Activated naive CD8-positive, alpha-beta T cell treated with anti-CD3 and anti-CD28 coated beads, Interleukin-2, amount 10 ng/mL, durations not matched to agents 7 days and 5 days (primary cell): ENCODE measurements at regions not wholly inside any gene's neighbourhood (a gene's known extent, or its start where the extent isn't known, plus 50 kb on each side); places are given as distances from the start of the nearest gene placed in this dataset.
A peak's percentile ranks its signal among the peaks of the same experiment; 100 is the strongest.
"Not testable (repeated sequence)": the region's sequence is repeated elsewhere in the genome, so short reads cannot be mapped to it uniquely, and the experiment has no call there.

Experiments used
- ATAC-seq: fragments of 150-1000 bp; cut with Tn5 transposase; one replicate; pipeline ENCODE4 v1.10.0; 2021; ENCODE audit warnings: low read depth, moderate library complexity
- POLR2A ChIA-PET: fragments of 350-600 bp; sonication (Branson Sonifier 250); formaldehyde crosslinking; loops from one replicate; lab custom pipeline; 2021; ENCODE audit warnings: antibody characterized with exemption; lab: Charles Lee
- DNase-seq: peaks from one replicate; pipeline ENCODE4 v3.0.0; 2021
- H3K27ac Mint-ChIP-seq: one replicate; pipeline ENCODE4 v1.8.0; 2022; ENCODE audit warnings: mild to moderate bottlenecking, mixed read lengths
- H3K27me3 Mint-ChIP-seq: one replicate; pipeline ENCODE4 v1.8.0; 2022; ENCODE audit warnings: mild to moderate bottlenecking, moderate library complexity, mixed read lengths
- H3K36me3 Mint-ChIP-seq: one replicate; pipeline ENCODE4 v1.8.0; 2021; ENCODE audit warnings: mild to moderate bottlenecking, mixed read lengths
- H3K4me1 Mint-ChIP-seq: one replicate; pipeline ENCODE4 v1.8.0; 2021; ENCODE audit warnings: mixed read lengths
- H3K4me3 Mint-ChIP-seq: one replicate; pipeline ENCODE4 v1.8.0; 2022; ENCODE audit warnings: mild to moderate bottlenecking, moderate library complexity, mixed read lengths
- H3K9me3 Mint-ChIP-seq: one replicate; pipeline ENCODE4 v1.8.0; 2021; ENCODE audit warnings: mixed read lengths

DNA sequence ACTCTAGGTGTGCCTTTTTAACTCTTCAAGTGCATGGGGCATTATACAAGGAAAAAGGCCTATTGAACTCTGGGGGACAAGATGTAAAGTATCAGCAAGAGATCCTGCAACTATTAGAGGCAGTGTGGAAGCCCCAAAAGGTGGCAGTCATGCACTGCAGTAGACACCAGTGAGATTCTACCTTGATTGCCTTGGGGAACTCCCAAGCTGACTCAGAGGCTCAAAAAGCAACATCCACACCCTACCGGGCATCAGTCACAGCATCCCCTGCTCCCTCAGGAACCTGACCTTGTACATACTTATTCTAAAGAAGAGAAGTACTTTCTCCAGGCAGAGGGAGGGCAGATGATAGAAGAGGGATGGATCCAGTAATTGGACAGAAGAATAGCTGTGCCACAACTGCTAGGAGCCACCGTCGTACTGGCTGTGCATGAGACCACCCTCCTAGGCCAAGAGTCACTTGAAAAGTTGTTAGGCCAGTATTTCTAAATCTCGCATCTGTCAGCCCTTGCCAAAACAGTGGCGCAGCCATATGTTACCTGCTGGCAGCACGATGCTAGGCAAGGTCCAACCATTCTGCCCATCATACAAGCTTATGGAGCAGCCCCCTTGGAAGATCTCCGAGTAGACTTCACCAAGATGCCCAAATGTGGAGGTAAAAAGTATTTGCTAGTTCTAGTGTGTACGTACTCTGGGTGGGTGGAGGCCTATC is 523.1 kb upstream of the FRG2C start:
- Mint-ChIP-seq H3K4me1 (no peaks in the 10 kb centered on the region), H3K4me3 (no peak overlapping the region), H3K36me3 (no peaks in the 10 kb centered on the region), H3K27ac (no peak overlapping the region), H3K27me3 (no peaks in the 10 kb centered on the region), H3K9me3 (peaks cover 3% of the 10 kb centered on the region)
- POLR2A ChIA-PET, result no interaction called here
- no peak for DNase-seq
- ATAC-seq, result no peak

DNA sequence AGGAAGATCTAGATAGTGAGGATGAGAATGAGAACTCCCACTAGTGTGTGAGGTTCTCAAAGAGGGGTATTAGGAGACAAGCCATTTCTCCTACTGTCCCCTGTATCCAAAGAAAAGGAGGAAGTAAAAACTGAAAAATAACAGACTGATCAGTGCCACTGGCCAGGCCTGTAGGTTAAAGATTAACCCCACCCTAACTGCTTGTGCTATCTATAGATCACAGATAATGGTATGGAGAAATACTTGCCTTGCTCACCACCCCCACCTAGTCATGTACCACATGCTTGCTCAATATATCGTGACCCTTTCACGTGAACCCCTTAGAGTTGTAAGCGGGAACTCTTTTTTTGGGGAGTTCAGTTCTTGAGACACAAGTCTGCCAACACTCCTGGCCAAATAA is 519.7 kb upstream of the FRG2C start:
- Mint-ChIP-seq H3K4me1 (no peaks in the 10 kb centered on the region), H3K36me3 (no peaks in the 10 kb centered on the region), H3K9me3 (peaks cover 4% of the 10 kb centered on the region), H3K27ac (no peak overlapping the region), H3K27me3 (no peaks in the 10 kb centered on the region), H3K4me3 (no peak overlapping the region)
- POLR2A ChIA-PET, result no interaction called here
- ATAC-seq (no peak), DNase-seq (no peak)

DNA sequence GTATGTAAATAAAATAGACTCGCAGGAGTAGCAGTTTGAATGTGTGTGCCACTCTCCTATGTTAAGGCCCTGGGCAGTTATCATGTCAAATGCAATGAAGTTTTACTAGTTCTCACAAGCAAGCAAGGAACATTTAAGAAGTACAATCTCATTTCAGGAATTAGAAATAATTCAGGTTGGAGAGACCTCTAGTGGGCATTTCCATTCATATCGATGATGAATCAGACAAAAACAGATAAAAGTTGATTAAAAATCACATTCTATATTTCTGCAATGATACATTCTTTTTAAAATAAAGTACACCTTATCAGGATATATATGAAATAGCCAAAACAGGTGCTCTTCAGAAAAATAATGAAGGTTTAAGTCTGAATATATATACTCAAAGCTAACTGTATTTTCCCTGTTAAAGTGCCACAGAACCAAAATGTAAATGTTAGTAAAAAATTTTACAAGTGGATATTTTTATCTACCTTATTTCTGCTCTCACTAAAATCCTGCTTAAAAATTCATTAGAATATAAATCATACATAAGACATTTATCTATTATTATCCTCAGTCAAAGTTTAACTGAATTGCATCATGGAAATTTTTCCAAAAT is 492.4 kb upstream of the FRG2C start:
- H3K27ac Mint-ChIP-seq, result no peak overlapping the region
- H3K9me3 Mint-ChIP-seq, result no peaks in the 10 kb centered on the region
- H3K4me3 Mint-ChIP-seq, result no peak overlapping the region
- no peaks in the 10 kb centered on the region for H3K27me3 Mint-ChIP-seq
- DNase-seq (no peak), ATAC-seq (no peak)
- POLR2A ChIA-PET, result no interaction called here
- no peaks in the 10 kb centered on the region for H3K36me3 Mint-ChIP-seq
- no peaks in the 10 kb centered on the region for H3K4me1 Mint-ChIP-seq

DNA sequence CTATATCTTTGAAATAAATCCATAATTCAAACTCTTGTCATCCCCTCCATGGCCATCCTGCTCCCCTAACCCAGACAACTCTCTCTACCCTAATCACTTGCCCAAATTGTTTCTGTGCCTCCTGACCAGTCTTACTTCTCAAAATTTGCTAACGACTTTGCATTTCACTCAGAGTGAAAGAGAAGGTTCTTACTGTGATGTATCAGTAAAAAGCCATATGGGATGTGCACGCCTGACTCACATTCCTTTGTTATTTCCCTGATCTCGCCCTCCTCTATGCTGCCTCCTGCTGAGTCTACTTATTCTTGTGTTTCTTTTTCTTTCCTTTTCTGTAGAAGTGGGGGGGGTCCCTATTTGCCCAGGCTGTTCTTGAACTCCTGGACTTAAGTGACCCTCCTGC is 487.2 kb upstream of the FRG2C start:
- no peaks in the 10 kb centered on the region for H3K9me3 Mint-ChIP-seq
- H3K27me3 Mint-ChIP-seq, result no peaks in the 10 kb centered on the region
- ATAC-seq, result no peak
- DNase-seq, result no peak
- no peak overlapping the region for H3K4me3 Mint-ChIP-seq
- H3K36me3 Mint-ChIP-seq, result no peaks in the 10 kb centered on the region
- H3K4me1 Mint-ChIP-seq, result no peaks in the 10 kb centered on the region
- POLR2A ChIA-PET, result no interaction called here
- no peak overlapping the region for H3K27ac Mint-ChIP-seq

DNA sequence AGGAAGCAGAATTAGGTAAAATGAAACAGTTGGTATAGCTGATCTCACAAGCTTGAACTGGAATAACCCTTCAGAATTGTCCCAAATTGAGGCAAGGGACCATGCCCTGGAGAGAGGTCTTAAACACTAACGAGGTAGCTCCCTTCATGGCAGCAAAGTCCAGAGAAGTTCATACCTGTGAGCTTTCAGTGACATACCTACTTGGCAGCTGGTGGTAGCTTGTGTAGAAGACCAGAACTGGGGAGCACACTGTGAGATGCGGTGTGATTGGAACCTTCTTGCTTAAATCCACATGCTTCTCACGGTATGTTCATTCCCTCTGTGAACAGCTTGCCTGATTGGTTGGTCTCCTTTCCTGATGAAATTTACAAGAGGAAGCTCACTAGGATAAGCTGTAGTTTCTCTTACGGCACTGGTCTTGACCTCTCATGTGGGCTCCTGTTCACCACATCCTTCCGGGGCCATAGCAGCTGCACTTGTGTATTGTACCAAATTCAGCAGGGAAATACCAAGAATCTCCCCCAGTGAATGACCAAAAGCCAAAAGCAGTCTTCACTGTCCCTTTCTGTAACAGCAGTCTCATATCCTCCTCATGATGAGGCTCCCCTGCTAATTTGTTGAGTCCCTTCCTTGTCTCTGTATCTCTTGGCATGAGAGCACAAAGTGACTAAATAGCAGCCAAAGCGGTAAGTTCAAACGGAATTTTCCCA is 483.7 kb upstream of the FRG2C start:
- no peaks in the 10 kb centered on the region for H3K36me3 Mint-ChIP-seq
- POLR2A ChIA-PET, result no interaction called here
- H3K27ac Mint-ChIP-seq, result no peak overlapping the region
- DNase-seq (no peak), ATAC-seq (no peak)
- no peaks in the 10 kb centered on the region for H3K9me3 Mint-ChIP-seq
- no peak overlapping the region for H3K4me3 Mint-ChIP-seq
- H3K27me3 Mint-ChIP-seq, result no peaks in the 10 kb centered on the region
- H3K4me1 Mint-ChIP-seq, result no peaks in the 10 kb centered on the region

DNA sequence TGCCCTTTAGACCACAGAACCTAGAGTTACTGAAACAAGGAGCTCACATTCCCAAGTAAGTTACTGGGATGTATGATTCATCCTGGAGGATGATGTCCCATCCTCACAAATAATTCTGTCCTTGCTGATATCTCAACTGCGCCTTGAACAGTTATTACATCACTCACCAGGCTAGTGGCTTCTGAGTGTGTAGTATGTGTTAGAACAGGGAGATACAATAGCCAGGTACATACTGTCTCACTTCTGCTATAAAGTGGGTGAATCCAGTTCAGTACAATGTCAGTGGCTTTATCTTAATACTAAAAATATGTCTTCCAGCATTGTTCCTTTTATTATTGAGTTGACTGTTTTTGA is 483.2 kb upstream of the FRG2C start:
- POLR2A ChIA-PET, result no interaction called here
- Mint-ChIP-seq H3K27ac (no peak overlapping the region), H3K4me1 (no peaks in the 10 kb centered on the region), H3K36me3 (no peaks in the 10 kb centered on the region), H3K27me3 (no peaks in the 10 kb centered on the region), H3K4me3 (no peak overlapping the region), H3K9me3 (no peaks in the 10 kb centered on the region)
- ATAC-seq (no peak), DNase-seq (no peak)

DNA sequence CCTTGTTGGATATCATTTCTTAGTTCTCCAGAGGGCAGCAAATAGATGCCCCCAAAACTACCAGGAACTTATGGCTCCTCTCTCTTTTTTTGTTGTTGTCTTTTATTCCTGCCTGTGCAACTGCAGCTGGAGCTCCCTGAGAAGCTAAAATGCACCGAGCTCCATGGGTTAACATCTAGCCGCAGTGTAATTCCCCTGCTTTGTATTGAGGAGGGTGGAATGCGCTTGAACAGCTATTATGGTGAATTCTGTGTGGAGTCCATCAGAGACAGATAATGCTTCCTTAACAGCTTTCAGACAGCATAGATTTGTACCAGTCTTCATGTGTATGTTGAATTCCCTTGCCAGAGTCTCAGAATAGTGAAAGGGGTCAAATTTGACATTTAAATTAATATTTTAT is 475.2 kb upstream of the FRG2C start:
- H3K9me3 Mint-ChIP-seq, result no peaks in the 10 kb centered on the region
- no peaks in the 10 kb centered on the region for H3K36me3 Mint-ChIP-seq
- no peak overlapping the region for H3K27ac Mint-ChIP-seq
- DNase-seq (no peak), ATAC-seq (no peak)
- peaks cover 4% of the 10 kb centered on the region for H3K27me3 Mint-ChIP-seq
- no peaks in the 10 kb centered on the region for H3K4me1 Mint-ChIP-seq
- H3K4me3 Mint-ChIP-seq, result no peak overlapping the region
- POLR2A ChIA-PET, result no interaction called here

DNA sequence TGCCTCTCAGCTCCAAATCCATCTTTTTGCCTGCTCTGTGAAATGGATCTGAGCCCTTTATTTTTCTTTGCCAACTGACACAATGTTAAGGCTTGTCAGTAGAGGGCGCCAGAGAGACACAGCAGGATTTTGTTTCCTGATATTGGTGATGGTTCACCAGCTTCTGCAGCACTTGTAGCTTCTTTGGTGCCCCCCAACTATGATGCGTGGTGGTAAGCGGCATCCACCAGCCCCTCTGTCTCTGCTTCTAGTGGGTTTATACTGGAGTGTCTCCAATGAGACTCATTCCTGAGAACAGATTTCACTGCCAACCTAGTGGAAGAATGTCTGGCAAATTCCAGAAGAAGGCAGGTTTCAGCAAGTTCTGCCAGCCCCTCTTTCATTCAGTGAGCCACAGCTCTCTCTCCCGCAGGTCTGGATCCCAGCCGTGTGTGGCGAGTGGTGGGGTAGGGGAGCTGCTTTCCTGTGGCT is 471.9 kb upstream of the FRG2C start:
- H3K36me3 Mint-ChIP-seq, result no peaks in the 10 kb centered on the region
- peaks cover 10% of the 10 kb centered on the region for H3K27me3 Mint-ChIP-seq
- DNase-seq (peak; percentile 29), ATAC-seq (no peak)
- H3K9me3 Mint-ChIP-seq, result no peaks in the 10 kb centered on the region
- POLR2A ChIA-PET, result no interaction called here
- H3K27ac Mint-ChIP-seq, result no peak overlapping the region
- no peak overlapping the region for H3K4me3 Mint-ChIP-seq
- H3K4me1 Mint-ChIP-seq, result no peaks in the 10 kb centered on the region

DNA sequence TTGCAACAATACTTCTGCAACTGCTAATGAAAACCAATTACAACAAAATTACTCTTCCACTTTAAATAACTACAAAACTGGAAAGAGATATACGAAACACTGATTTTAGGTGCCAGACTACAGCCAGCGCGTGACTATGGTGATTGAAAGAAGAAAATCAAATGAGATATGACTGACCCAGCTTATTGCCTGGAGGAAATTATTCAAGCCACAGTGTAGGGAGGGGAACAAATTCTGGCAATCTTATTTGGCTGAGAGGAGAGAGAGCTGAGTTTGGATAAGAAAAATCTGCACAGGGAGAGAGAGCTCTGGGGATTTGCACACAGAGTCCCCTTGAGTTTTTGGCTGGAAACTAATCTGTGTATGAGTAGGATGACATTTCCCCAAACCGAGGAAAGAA is 470.3 kb upstream of the FRG2C start:
- H3K9me3 Mint-ChIP-seq, result no peaks in the 10 kb centered on the region
- H3K27me3 Mint-ChIP-seq, result peaks cover 10% of the 10 kb centered on the region
- no peak overlapping the region for H3K27ac Mint-ChIP-seq
- no peak for ATAC-seq
- no peak overlapping the region for H3K4me3 Mint-ChIP-seq
- POLR2A ChIA-PET, result no interaction called here
- no peaks in the 10 kb centered on the region for H3K4me1 Mint-ChIP-seq
- DNase-seq, result no peak
- H3K36me3 Mint-ChIP-seq, result no peaks in the 10 kb centered on the region

DNA sequence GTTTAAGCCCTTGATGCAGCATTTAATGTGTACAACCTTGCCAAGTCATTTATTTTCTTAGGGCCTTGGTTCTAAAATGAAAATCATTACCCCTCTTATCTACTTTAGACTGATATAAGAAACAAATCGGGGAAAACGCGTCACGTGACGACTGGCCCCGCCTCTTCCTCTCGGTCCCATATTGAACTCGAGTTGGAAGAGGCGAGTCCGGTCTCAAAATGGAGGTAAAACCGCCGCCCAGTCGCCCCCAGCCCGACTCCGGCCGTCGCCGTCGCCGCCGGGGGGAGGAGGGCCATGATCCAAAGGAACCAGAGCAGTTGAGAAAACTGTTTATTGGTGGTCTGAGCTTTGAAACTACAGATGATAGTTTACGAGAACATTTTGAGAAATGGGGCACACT is 449.8 kb upstream of the FRG2C start:
- ATAC-seq, DNase-seq, H3K9me3 Mint-ChIP-seq, H3K4me3 Mint-ChIP-seq, H3K36me3 Mint-ChIP-seq, H3K4me1 Mint-ChIP-seq, H3K27me3 Mint-ChIP-seq, POLR2A ChIA-PET, H3K27ac Mint-ChIP-seq: not testable (repeated sequence)

DNA sequence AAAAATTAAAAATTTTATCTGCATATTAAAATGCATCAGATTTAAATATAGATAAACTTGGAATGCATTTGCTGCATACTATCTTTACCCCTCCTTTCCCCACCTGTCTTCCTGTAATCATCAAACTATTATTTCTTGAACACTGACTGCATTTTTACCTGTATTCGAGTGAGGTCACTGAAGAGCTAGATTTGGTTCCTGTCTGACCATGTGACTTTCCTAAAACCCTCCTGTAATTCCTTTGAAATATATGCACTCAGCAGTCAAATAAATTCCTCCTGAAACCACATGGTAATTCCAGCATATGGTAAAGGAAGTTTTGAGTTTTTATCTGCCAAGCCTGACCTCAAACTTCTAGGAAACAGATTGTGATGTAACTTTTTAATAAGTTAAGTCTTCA is 445.6 kb upstream of the FRG2C start:
- no peaks in the 10 kb centered on the region for H3K27me3 Mint-ChIP-seq
- no peaks in the 10 kb centered on the region for H3K9me3 Mint-ChIP-seq
- POLR2A ChIA-PET, result no interaction called here
- no peaks in the 10 kb centered on the region for H3K4me1 Mint-ChIP-seq
- H3K4me3 Mint-ChIP-seq, result no peak overlapping the region
- ATAC-seq, result no peak
- no peak for DNase-seq
- no peaks in the 10 kb centered on the region for H3K36me3 Mint-ChIP-seq
- no peak overlapping the region for H3K27ac Mint-ChIP-seq

DNA sequence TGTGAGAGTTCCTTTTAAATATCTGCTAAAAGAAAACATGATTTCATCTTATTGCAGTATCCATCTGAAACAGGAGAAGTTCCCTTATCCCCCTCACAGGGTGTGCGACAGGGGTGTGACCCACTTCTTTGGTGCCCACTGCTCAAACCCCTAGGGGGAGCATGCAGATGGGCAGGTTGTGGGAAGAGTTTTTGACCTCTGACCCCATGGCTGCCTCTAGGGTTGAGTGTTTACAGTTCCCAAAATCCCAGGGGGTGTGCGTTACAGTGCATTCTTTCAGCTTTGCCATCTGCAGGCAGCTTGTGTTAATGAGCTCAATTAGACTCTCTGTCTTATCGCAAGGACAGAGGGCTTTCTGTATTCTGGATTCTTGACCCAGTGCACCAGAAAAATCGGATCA is 443.2 kb upstream of the FRG2C start:
- no peak for ATAC-seq
- Mint-ChIP-seq H3K36me3 (no peaks in the 10 kb centered on the region), H3K27ac (no peak overlapping the region), H3K4me1 (no peaks in the 10 kb centered on the region), H3K4me3 (no peak overlapping the region), H3K27me3 (no peaks in the 10 kb centered on the region), H3K9me3 (no peaks in the 10 kb centered on the region)
- no peak for DNase-seq
- POLR2A ChIA-PET, result no interaction called here

DNA sequence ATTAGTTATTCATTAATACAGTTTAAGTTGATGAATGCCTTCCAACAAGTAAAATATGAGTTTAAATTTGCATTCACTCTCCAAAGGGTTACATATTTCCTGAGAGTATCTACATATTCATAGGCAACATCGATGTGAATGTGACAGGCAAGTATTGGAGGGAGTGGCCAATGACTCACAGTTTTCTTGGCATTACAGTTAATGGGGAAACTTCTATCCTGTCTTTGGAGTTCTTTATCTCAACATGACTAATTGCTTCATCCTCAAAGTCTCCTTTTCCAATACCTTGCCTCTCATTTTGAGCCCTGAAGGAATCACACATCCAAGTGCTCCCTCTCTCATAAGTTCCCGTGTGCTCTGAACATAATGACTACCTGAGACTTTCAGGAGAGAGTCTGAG is 439.7 kb upstream of the FRG2C start:
- Mint-ChIP-seq H3K27me3 (no peaks in the 10 kb centered on the region), H3K36me3 (no peaks in the 10 kb centered on the region), H3K9me3 (no peaks in the 10 kb centered on the region), H3K27ac (no peak overlapping the region), H3K4me3 (no peak overlapping the region), H3K4me1 (no peaks in the 10 kb centered on the region)
- POLR2A ChIA-PET, result no interaction called here
- DNase-seq (no peak), ATAC-seq (no peak)

DNA sequence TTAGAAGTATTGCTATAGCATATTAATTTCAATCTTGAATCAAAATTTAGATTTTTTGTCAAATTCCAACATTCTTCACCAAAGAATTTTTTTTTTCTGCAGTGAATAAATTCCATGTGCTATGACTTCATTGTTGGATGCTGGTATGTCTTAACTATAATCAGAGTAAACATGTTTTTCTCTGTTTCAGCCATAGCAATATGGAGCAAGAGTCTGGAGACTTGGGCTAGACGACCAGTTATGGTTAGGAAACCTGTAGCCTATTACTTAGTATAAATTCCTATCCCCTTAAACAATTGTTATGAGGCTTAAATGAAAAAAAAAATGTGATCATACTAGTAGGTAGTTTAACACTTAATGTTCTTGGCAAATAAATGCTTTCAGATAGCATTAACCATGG is 431.9 kb upstream of the FRG2C start:
- Mint-ChIP-seq H3K4me1 (no peaks in the 10 kb centered on the region), H3K4me3 (no peak overlapping the region), H3K27ac (no peak overlapping the region), H3K27me3 (no peaks in the 10 kb centered on the region), H3K9me3 (no peaks in the 10 kb centered on the region), H3K36me3 (no peaks in the 10 kb centered on the region)
- DNase-seq (no peak), ATAC-seq (no peak)
- POLR2A ChIA-PET, result no interaction called here
